Activated T-helper 1 cell treated with anti-CD3 and anti-CD28 coated beads, Interleukin-12 subunit alpha, Interleukin-12 subunit beta, Interleukin-2, Interleukin-4 antibody, amounts not matched to agents 30 ng/mL and 10 ng/mL and 1 ng/mL, durations not matched to agents 14 hours and 24 hours and 36 hours (primary cell): ENCODE measurements at regions not wholly inside any gene's neighbourhood (a gene's known extent, or its start where the extent isn't known, plus 50 kb on each side); places are given as distances from the start of the nearest gene placed in this dataset.
A peak's percentile ranks its signal among the peaks of the same experiment; 100 is the strongest.

Experiments
- DNase-seq: peaks from one replicate; pipeline ENCODE4 v3.0.0; 2021; ENCODE audit warnings: low spot score
- H3K27ac Mint-ChIP-seq: one replicate; pipeline ENCODE4 v1.8.0; 2021; ENCODE audit warnings: mild to moderate bottlenecking, mixed read lengths
- H3K27me3 Mint-ChIP-seq: one replicate; pipeline ENCODE4 v1.8.0; 2022; ENCODE audit warnings: mild to moderate bottlenecking, moderate library complexity, mixed read lengths; ENCODE audit not compliant: insufficient read depth
- H3K36me3 Mint-ChIP-seq: one replicate; pipeline ENCODE4 v1.8.0; 2021; ENCODE audit warnings: low read depth, mixed read lengths
- H3K4me1 Mint-ChIP-seq: one replicate; pipeline ENCODE4 v1.8.0; 2021; ENCODE audit warnings: low read depth, mixed read lengths
- H3K4me3 Mint-ChIP-seq: one replicate; pipeline ENCODE4 v1.8.0; 2021; ENCODE audit warnings: mild to moderate bottlenecking, moderate library complexity, mixed read lengths
- H3K9me3 Mint-ChIP-seq: one replicate; pipeline ENCODE4 v1.8.0; 2021; ENCODE audit warnings: mixed read lengths
- intact Hi-C: fragments of 100-400 bp; cut with micrococcal nuclease; formaldehyde crosslinking; loops from one replicate; pipeline ENCODE4 v1.15.1; 2024

DNA sequence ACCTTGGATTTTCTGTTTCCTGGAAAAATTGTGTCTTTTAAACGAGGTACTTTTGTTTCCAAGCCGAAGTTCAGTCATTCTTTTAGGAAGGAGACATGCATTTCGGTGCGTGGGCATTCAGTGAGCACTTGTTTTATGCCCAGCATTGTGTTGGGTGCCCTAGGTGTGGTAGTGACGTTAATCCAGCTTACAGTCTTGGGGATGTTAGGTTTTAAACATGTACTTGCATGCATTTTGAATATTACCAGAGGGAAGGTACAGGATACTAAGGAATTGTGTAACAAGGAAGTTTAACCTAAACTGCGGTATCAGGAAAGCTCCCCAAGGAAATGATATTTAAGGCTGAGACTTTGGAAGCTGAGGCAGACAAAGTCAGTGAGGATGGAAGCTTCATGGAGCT lies 66.3 kb downstream of the ARHGAP35 start:
- Mint-ChIP-seq H3K9me3 (no peaks in the 10 kb centered on the region), H3K27ac (no peak overlapping the region), H3K27me3 (no peaks in the 10 kb centered on the region), H3K4me3 (no peak overlapping the region), H3K36me3 (peaks cover 13% of the 10 kb centered on the region), H3K4me1 (peaks cover 44% of the 10 kb centered on the region)
- no peak for DNase-seq
- intact Hi-C loops = no loop called here

DNA sequence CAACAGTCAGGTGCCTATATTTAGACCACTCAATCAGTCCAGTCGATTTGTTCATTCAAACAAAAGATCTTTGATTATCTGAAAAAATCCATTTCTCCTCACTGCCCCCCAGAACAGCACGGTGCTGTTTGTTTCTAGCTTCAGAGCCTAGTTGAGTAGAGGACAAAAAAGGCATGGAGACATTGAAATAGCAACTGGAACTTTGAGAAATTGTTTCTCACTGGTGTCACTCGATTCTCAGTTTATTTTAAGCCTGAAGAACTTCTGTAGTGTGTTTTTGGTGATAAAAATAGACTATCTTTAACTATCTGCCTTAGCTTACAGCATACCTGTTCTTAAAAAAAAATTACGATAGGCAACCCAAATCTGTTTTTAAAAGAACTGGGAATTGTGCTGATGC lies 67.1 kb downstream of the ARHGAP35 start:
- no peaks in the 10 kb centered on the region for H3K27me3 Mint-ChIP-seq
- H3K36me3 Mint-ChIP-seq = peaks cover 6% of the 10 kb centered on the region
- intact Hi-C loops = no loop called here
- peaks cover 44% of the 10 kb centered on the region for H3K4me1 Mint-ChIP-seq
- no peak overlapping the region for H3K4me3 Mint-ChIP-seq
- no peak for DNase-seq
- H3K9me3 Mint-ChIP-seq = no peaks in the 10 kb centered on the region
- no peak overlapping the region for H3K27ac Mint-ChIP-seq

DNA sequence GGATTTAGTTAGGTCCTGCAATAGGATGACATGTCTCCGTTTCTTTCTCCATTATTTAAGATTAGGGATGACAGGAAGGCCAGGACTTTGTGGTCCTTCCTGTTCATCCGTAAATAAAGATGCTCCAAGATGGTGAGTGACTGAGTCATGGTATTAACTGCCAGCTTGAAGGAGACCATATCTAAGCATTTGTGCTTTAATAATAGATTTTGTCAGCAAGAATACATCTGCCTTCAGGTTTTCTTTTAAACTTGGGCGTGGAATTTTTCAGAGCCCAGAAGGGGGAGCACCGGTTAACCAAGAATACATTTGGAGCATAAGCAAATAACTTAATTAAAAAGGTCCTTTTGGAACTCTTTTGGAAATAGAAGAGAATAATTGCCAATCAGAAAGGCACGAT lies 68.2 kb downstream of the ARHGAP35 start:
- no peaks in the 10 kb centered on the region for H3K27me3 Mint-ChIP-seq
- peaks cover 43% of the 10 kb centered on the region for H3K4me1 Mint-ChIP-seq
- peaks cover 6% of the 10 kb centered on the region for H3K36me3 Mint-ChIP-seq
- intact Hi-C loops = no loop called here
- H3K27ac Mint-ChIP-seq = no peak overlapping the region
- no peak for DNase-seq
- H3K4me3 Mint-ChIP-seq = no peak overlapping the region
- H3K9me3 Mint-ChIP-seq = no peaks in the 10 kb centered on the region

DNA sequence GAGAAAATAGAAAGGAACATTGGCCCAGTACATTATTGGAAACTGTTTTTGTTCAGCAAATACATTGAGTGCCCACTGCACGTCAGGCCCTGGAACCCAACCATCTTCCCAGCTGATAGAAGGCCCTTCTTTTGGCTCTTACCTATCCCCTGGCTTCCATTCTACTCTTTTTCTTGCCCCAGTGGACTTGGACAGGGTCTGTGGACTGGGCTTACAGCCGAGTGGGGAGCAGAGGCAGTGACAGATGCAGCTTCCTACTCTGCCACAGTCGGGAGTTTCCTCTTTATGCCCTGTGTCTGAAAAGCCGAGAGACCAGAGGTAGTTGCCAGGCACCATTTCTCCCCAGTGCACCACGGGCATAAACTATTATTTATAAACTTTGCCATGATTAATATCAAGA lies 70.4 kb downstream of the ARHGAP35 start:
- Mint-ChIP-seq H3K4me1 (peaks cover 37% of the 10 kb centered on the region), H3K27me3 (no peaks in the 10 kb centered on the region), H3K4me3 (no peak overlapping the region), H3K9me3 (no peaks in the 10 kb centered on the region), H3K36me3 (peaks cover 1% of the 10 kb centered on the region), H3K27ac (no peak overlapping the region)
- intact Hi-C loops = no loop called here
- no peak for DNase-seq

- H3K27ac Mint-ChIP-seq = no peak overlapping the region
- intact Hi-C loops = no loop called here
- peaks cover 41% of the 10 kb centered on the region for H3K4me1 Mint-ChIP-seq
- no peaks in the 10 kb centered on the region for H3K27me3 Mint-ChIP-seq
- H3K4me3 Mint-ChIP-seq = no peak overlapping the region
- H3K9me3 Mint-ChIP-seq = no peaks in the 10 kb centered on the region
- no peak for DNase-seq
- peaks cover 1% of the 10 kb centered on the region for H3K36me3 Mint-ChIP-seq
These were observed 71.5 kb downstream of the ARHGAP35 start for GRCh38 chr19:46932346-46932745.

DNA sequence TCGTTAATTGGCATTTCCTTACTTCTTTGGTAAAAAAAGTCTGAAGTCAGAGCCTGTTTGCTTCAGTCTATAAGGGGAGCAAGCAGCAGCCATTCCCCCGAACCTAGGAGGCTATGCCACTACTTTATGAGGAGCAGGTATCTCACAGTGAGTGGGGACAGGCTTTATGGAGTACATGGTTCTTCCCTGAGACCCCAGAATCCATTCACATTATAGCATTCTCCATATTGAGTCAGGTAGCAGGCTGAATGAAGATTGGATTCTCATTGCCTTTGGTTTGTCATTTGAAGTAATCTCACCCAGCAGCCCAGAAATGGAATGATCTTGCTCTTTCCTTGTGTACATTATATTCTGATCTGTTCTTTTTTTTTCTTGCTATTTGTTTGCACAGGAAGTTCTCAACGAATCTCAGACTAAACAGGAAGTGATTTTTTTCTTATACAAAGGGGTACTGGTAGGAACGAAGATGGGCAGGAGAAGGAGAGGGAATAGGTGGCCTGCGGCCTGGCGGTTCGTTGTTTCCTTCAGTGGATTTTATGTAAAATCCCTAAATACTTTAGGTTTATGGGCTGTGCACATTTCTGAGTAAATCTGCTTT lies 74.4 kb downstream of the ARHGAP35 start:
- intact Hi-C loops = no loop called here
- Mint-ChIP-seq H3K4me1 (peaks cover 42% of the 10 kb centered on the region), H3K9me3 (no peaks in the 10 kb centered on the region), H3K4me3 (peak overlapping the region; percentile 56), H3K27me3 (no peaks in the 10 kb centered on the region), H3K36me3 (peaks cover 10% of the 10 kb centered on the region), H3K27ac (peak overlapping the region; percentile 91)
- no peak for DNase-seq

DNA sequence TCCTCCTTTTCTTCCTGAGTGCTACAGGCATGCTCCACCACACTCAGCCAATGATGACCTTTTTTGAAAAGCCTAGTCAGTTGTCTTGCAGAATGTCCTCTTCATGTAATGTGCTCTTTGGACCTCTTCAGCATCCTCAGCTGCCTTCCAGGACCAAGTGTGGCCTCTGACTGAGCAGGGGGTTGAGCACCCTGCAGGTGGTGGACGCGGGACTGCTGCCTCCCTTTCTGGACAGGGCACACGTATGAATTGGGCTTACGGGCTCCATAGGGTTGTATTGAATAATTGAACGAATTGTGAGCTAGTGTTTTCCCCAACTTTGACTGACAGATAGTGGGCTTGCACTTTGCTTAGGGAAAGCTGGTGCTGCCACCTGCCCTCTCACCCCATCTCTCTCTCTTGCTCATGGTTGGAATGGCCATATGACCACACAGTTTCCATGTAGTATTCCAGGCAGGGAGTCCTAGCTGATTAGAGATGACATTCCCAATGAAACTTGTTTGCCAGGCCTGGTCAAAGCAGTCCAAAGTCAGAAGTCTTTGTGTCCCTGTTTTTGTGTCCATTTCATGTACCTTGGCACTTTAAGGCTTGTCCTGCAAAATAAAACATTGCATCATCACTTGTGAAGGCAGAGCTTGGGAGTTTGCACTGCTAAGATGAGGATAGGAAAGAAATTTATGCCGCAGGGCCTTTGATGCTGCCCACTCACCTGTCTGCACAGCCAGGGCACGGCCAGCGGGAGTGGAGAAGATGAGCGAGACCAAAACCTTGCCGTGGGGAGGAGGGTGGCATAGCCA lies 76.3 kb upstream of the NPAS1 start:
- Mint-ChIP-seq H3K4me3 (no peak overlapping the region), H3K27ac (no peak overlapping the region), H3K9me3 (no peaks in the 10 kb centered on the region), H3K4me1 (peaks cover 34% of the 10 kb centered on the region), H3K36me3 (peaks cover 18% of the 10 kb centered on the region), H3K27me3 (no peaks in the 10 kb centered on the region)
- no peak for DNase-seq
- intact Hi-C loops = no loop called here

DNA sequence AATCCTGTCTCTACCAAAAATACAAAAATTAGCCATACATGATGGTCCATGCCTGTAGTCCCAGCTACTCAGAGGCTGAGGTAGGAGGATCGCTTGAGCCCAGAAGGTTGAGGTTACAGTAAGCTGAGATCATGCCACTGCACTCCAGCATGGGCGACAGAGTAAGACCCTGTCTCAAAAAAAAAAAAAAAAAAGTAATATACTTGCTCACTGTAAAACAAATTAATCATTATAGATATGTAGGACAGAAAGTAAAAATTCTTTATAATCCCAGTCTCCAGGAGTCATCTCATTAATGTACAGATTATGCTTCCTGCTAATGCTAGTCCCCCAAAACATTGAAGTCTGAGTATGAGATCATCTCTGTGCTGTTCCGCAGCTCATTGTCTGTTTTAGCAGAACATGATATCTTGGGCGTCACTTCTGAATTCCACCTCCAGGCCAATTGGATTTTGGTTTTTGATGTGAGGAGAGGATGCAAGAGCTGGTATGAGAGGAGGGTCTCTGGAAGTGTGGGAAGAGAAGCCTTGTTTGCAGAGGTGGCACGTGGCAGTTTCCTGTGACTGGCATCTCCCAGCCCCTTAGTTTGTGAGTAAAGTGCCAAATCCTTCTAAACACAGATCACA lies 75.4 kb upstream of the NPAS1 start:
- DNase-seq = no peak
- Mint-ChIP-seq H3K9me3 (no peaks in the 10 kb centered on the region), H3K4me3 (no peak overlapping the region), H3K27me3 (no peaks in the 10 kb centered on the region), H3K4me1 (peaks cover 34% of the 10 kb centered on the region), H3K27ac (no peak overlapping the region), H3K36me3 (peaks cover 18% of the 10 kb centered on the region)
- intact Hi-C loops = no loop called here

- Mint-ChIP-seq H3K27ac (no peak overlapping the region), H3K9me3 (no peaks in the 10 kb centered on the region)
- intact Hi-C loops = no loop called here
These were observed 74.6 kb upstream of the NPAS1 start for GRCh38 chr19:46944918-46945628.

DNA sequence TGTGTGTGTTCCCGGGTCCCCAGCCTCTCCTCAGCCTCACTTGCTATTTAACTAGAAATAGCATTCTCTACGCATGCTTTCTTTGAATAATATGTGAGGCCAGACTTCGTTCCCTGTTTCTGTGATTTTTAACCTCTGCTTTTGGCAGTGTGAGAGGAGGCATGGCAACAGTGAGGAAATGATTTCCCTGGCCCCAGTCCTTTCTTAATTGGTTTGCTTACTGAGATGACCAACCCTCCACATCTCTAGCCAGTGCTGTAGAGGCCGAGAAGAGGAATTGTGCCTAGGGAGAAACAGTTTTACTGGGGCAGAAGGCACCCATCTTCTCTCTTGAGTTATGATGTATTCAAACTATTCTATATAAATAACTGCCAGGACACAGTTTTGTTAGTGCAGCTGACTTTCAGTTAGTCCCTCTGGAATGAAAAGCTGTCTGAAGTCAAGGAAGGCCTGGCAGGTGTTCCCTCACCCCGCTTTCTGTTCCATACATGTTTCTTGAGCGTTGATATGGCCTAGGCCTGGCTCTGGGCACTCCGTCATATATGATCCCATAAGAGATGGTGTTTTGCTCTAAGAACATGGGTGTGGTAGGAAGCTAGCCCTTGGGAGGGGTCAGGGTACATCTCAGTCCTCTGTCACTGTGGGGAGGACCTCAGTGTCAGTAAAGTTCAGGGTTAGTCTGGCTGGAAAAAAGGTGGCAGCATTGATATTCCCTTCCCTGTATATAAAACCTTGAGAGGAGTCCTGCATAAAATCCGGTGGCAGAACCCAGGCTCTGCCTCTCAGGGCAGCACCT lies 73.7 kb upstream of the NPAS1 start:
- Mint-ChIP-seq H3K4me3 (no peak overlapping the region), H3K36me3 (peaks cover 16% of the 10 kb centered on the region), H3K4me1 (peaks cover 46% of the 10 kb centered on the region), H3K9me3 (no peaks in the 10 kb centered on the region), H3K27ac (no peak overlapping the region), H3K27me3 (no peaks in the 10 kb centered on the region)
- no peak for DNase-seq
- intact Hi-C loops = no loop called here

More at GRCh38 chr19:46944918-46945628, 74.6 kb upstream of the NPAS1 start:
- Mint-ChIP-seq H3K4me1 (peaks cover 43% of the 10 kb centered on the region), H3K36me3 (peaks cover 17% of the 10 kb centered on the region), H3K4me3 (no peak overlapping the region), H3K27me3 (no peaks in the 10 kb centered on the region)
- DNase-seq = no peak

DNA sequence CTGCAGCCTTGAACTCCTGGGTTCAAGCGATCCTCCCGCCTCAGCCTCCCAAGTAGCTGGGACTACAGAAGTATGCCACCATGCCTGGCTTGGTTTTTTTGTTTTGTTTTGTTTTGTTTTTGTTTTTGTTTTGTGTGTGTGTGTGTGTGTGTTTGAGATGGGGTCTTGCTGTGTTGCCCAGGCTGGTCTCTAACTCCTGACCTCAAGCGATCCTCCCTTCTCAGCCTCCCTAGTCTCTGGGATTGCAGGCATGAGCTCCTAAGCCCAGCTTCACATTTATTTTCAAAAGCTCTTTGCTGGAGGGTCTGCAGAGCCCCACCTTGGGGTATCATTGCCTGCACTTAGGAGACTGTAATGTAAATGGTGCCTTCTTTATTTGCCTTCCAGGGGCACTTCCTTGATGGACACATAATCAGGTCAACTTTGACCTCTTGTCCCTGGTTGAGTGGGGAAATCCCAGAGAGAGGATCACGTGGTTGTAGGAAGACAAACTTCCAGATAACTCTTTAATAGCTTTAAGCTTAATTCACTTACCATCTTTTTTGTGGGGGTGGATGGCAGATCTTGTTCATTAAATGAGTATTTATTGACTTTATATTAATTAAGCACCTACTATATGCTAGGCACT lies 72.9 kb upstream of the NPAS1 start:
- intact Hi-C loops = no loop called here
- no peak for DNase-seq
- Mint-ChIP-seq H3K27ac (no peak overlapping the region), H3K27me3 (no peaks in the 10 kb centered on the region), H3K9me3 (no peaks in the 10 kb centered on the region), H3K4me1 (peaks cover 53% of the 10 kb centered on the region), H3K36me3 (peaks cover 12% of the 10 kb centered on the region), H3K4me3 (no peak overlapping the region)

GRCh38 chr19:46947866-46948265 lies 71.8 kb upstream of the NPAS1 start:
- intact Hi-C loops = no loop called here
- Mint-ChIP-seq H3K27me3 (no peaks in the 10 kb centered on the region), H3K9me3 (no peaks in the 10 kb centered on the region), H3K27ac (no peak overlapping the region), H3K4me1 (peaks cover 61% of the 10 kb centered on the region), H3K36me3 (peaks cover 10% of the 10 kb centered on the region), H3K4me3 (no peak overlapping the region)
- DNase-seq = no peak
